Suppressor macrophage treated with lipopolysaccharide for 1 hour (primary cell): ENCODE measurements at regions not wholly inside any gene's neighbourhood (a gene's known extent, or its start where the extent isn't known, plus 50 kb on each side); places are given as distances from the start of the nearest gene placed in this dataset.
A peak's percentile ranks its signal among the peaks of the same experiment; 100 is the strongest.

Experiments used
- DNase-seq, 3 donors: peaks; one replicate each; pipeline ENCODE4 v3.0.0-alpha.2; 2020 to 2022

- DNase-seq: no peak
Observed at GRCh38 chr20:58058421-58059259, 169.8 kb downstream of the ANKRD60 start.

GRCh38 chr20:58056921-58057686 is 171.3 kb downstream of the ANKRD60 start:
- no peak for DNase-seq

- no peak for DNase-seq
Observed at GRCh38 chr20:58056021-58056591, 172.3 kb downstream of the ANKRD60 start.

GRCh38 chr20:58054780-58055373 is 173.6 kb downstream of the ANKRD60 start:
- no peak for DNase-seq

- DNase-seq: no peak
Observed at GRCh38 chr20:58054082-58054779, 174.2 kb downstream of the ANKRD60 start.

- no peak for DNase-seq
Observed at GRCh38 chr20:58053391-58054055, 174.9 kb downstream of the ANKRD60 start.

GRCh38 chr20:58051367-58051766 is 177.1 kb downstream of the ANKRD60 start:
- no peak for DNase-seq

GRCh38 chr20:58048096-58048702 is 180.3 kb downstream of the ANKRD60 start:
- DNase-seq: peak in 2 of 3 donors; percentile 17 to 23

GRCh38 chr20:58046311-58046710 is 182.1 kb downstream of the ANKRD60 start:
- DNase-seq: no peak

- DNase-seq: no peak
Observed at GRCh38 chr20:58045579-58045978, 182.9 kb downstream of the ANKRD60 start.

- no peak for DNase-seq
Observed at GRCh38 chr20:58044931-58045555, 183.4 kb downstream of the ANKRD60 start.

- no peak for DNase-seq
Observed at GRCh38 chr20:58044286-58044685, 184.2 kb downstream of the ANKRD60 start.

GRCh38 chr20:58043236-58044140 is 185.0 kb downstream of the ANKRD60 start:
- no peak for DNase-seq

GRCh38 chr20:58042591-58042990 is 185.9 kb downstream of the ANKRD60 start:
- DNase-seq: no peak

- DNase-seq: no peak
Observed at GRCh38 chr20:58040447-58041290, 187.8 kb downstream of the ANKRD60 start.

GRCh38 chr20:58039274-58040092 is 189.0 kb downstream of the ANKRD60 start:
- no peak for DNase-seq

- no peak for DNase-seq
Observed at GRCh38 chr20:58038123-58038654, 190.3 kb downstream of the ANKRD60 start.

GRCh38 chr20:58037631-58038030 is 190.8 kb downstream of the ANKRD60 start:
- DNase-seq: no peak
